Loucy (cell line): ENCODE measurements at regions not wholly inside any gene's neighbourhood (a gene's known extent, or its start where the extent isn't known, plus 50 kb on each side); places are given as distances from the start of the nearest gene placed in this dataset.

Experiments used
- H2AFZ ChIP-seq: fragments of 200-600 bp; sonication (generic); 2 replicates; pipeline ENCODE4 v1.6.0; 2016; ENCODE audit warnings: antibody characterized with exemption, mild to moderate bottlenecking, low read length, moderate library complexity
- H3F3A ChIP-seq: fragments of 200-600 bp; 2 replicates; pipeline ENCODE4 v1.6.0; 2016; ENCODE audit warnings: antibody characterized with exemption, low read depth, mild to moderate bottlenecking
- H3K27me3 ChIP-seq: fragments of 200-600 bp; sonication (generic); 2 replicates; pipeline ENCODE4 v1.6.1; 2014; ENCODE audit warnings: low read length, mild to moderate bottlenecking; ENCODE audit not compliant: insufficient read depth, poor library complexity, severe bottlenecking
- H3K36me3 ChIP-seq: fragments of 200-600 bp; sonication (generic); 2 replicates; pipeline ENCODE4 v1.6.1; 2016; ENCODE audit warnings: low read length; ENCODE audit not compliant: insufficient read depth
- H3K4me1 ChIP-seq: fragments of 200-600 bp; sonication (generic); 2 replicates; pipeline ENCODE4 v1.5.1; 2014; ENCODE audit warnings: low read length, mild to moderate bottlenecking; ENCODE audit not compliant: insufficient read depth, poor library complexity, severe bottlenecking
- H3K4me2 ChIP-seq: fragments of 200-600 bp; sonication (generic); 2 replicates; pipeline ENCODE4 v1.6.0; 2014; ENCODE audit warnings: antibody characterized with exemption, low read length, low read depth, mild to moderate bottlenecking; ENCODE audit not compliant: poor library complexity, severe bottlenecking
- H3K4me3 ChIP-seq: fragments of 200-600 bp; sonication (generic); 2 replicates; pipeline ENCODE4 v1.5.1; 2014; ENCODE audit warnings: low read length, mild to moderate bottlenecking, mixed read lengths; ENCODE audit not compliant: poor library complexity, severe bottlenecking
- H3K79me2 ChIP-seq: fragments of 200-600 bp; sonication (generic); 2 replicates; pipeline ENCODE4 v1.6.1; 2014; ENCODE audit warnings: low read length; ENCODE audit not compliant: insufficient read depth
- H3K9ac ChIP-seq: fragments of 200-600 bp; sonication (generic); 2 replicates; pipeline ENCODE4 v1.6.0; 2014; ENCODE audit warnings: mild to moderate bottlenecking, low read depth, low read length, moderate library complexity; ENCODE audit not compliant: poor library complexity, severe bottlenecking
- H3K9me2 ChIP-seq: fragments of 200-600 bp; sonication (generic); replicated peaks from 2 replicates; pipeline ENCODE4 v1.6.1; 2016; ENCODE audit warnings: low read depth, low read length, mixed read lengths
- H3K9me3 ChIP-seq: fragments of 200-600 bp; sonication (generic); 2 replicates; pipeline ENCODE4 v1.6.1; 2014; ENCODE audit warnings: mild to moderate bottlenecking, antibody characterized with exemption, low read length, low read depth; ENCODE audit not compliant: insufficient read depth
- H4K20me1 ChIP-seq: fragments of 200-600 bp; sonication (generic); 2 replicates; pipeline ENCODE4 v1.6.0; 2014; ENCODE audit warnings: antibody characterized with exemption, low read length, mild to moderate bottlenecking; ENCODE audit not compliant: insufficient read depth, poor library complexity, severe bottlenecking
- CTCF ChIP-seq: fragments of 200-600 bp; sonication (generic); conservative IDR thresholded peaks from 2 replicates; pipeline ENCODE4 v1.5.1; 2014; ENCODE audit warnings: mild to moderate bottlenecking, antibody characterized with exemption, low read length
- EZH2phosphoT487 ChIP-seq: fragments of 200-600 bp; IDR thresholded peaks from 2 replicates; pipeline ENCODE4 v1.6.1; 2018; ENCODE audit warnings: antibody characterized with exemption, mild to moderate bottlenecking, moderate library complexity, borderline replicate concordance

GRCh38 chr6:8764733-8765132, 329.4 kb upstream of the SLC35B3 start:
- Histone ChIP-seq H3K9me3 (no peaks in the 10 kb centered on the region), H3K4me3 (no peak overlapping the region), H3K4me2 (no peak overlapping the region), H3K9ac (no peak overlapping the region), H4K20me1 (no peaks in the 10 kb centered on the region), H2AFZ (no peak overlapping the region), H3K4me1 (no peaks in the 10 kb centered on the region), H3K27me3 (no peaks in the 10 kb centered on the region), H3K79me2 (no peaks in the 10 kb centered on the region), H3K36me3 (no peaks in the 10 kb centered on the region), H3F3A (no peaks in the 10 kb centered on the region), H3K9me2 (no peaks in the 10 kb centered on the region)
- TF ChIP-seq EZH2phosphoT487 = no peak
- TF ChIP-seq CTCF = no peak

- Histone ChIP-seq H3K9me3 (no peaks in the 10 kb centered on the region), H3K4me2 (no peak overlapping the region), H3K9me2 (no peaks in the 10 kb centered on the region), H3K79me2 (no peaks in the 10 kb centered on the region), H3F3A (no peaks in the 10 kb centered on the region), H3K36me3 (no peaks in the 10 kb centered on the region), H2AFZ (no peak overlapping the region), H3K4me3 (no peak overlapping the region), H3K4me1 (no peaks in the 10 kb centered on the region), H4K20me1 (no peaks in the 10 kb centered on the region), H3K9ac (no peak overlapping the region), H3K27me3 (no peaks in the 10 kb centered on the region)
- TF ChIP-seq EZH2phosphoT487 (no peak), CTCF (no peak)
These were observed 325.6 kb upstream of the SLC35B3 start for GRCh38 chr6:8760951-8761350.

- no peaks in the 10 kb centered on the region for H4K20me1 ChIP-seq
- H3K79me2 ChIP-seq = no peaks in the 10 kb centered on the region
- H3K36me3 ChIP-seq = no peaks in the 10 kb centered on the region
- H3K4me1 ChIP-seq = no peaks in the 10 kb centered on the region
- H3K27me3 ChIP-seq = no peaks in the 10 kb centered on the region
- no peak overlapping the region for H3K4me3 ChIP-seq
- no peaks in the 10 kb centered on the region for H3K9me3 ChIP-seq
- no peaks in the 10 kb centered on the region for H3K9me2 ChIP-seq
- no peak for TF ChIP-seq CTCF
- TF ChIP-seq EZH2phosphoT487 = no peak
- H3F3A ChIP-seq = no peaks in the 10 kb centered on the region
- H3K9ac ChIP-seq = no peak overlapping the region
- H2AFZ ChIP-seq = no peak overlapping the region
- H3K4me2 ChIP-seq = no peak overlapping the region
These were observed 323.1 kb upstream of the SLC35B3 start for GRCh38 chr6:8758412-8758811.
